Stomach (tissue), 4 donors: ENCODE measurements at regions not wholly inside any gene's neighbourhood (a gene's known extent, or its start where the extent isn't known, plus 50 kb on each side); places are given as distances from the start of the nearest gene placed in this dataset.

Experiments
- EP300 ChIP-seq: sonication (generic); formaldehyde crosslinking; IDR thresholded peaks from one replicate; pipeline ENCODE4 v1.6.1; 2017; ENCODE audit warnings: antibody characterized with exemption
- TF ChIP-seq, protein P1 (sequence below), 7 experiments: fragments of 450-650 bp in 4 of 7; fragments of 200-600 bp in 3 of 7; sonication (generic) in 3 of 7; IDR thresholded peaks; one replicate each; pipeline ENCODE4 v1.5.1; 2016 to 2019; ENCODE audit warnings: antibody characterized with exemption in 7 of 7, control low read depth in 2 of 7, mild to moderate bottlenecking in 1 of 7

DNA sequence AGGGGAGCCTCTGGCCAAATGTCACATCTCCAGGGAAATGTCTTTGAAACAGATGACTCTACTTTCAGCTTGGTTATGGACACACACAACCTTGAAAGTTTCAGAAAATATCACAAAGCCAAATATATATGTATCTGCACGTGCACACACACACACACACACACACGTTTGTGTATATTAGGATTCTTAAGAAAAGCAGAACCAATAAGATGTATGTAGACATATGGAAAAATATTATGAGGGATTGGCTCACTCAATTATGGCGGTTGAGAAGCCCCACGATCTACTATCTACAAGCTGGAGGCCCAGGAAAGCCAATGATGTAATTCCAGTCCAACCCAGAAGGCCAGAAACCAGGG lies 194.9 kb downstream of the PALM2AKAP2 start:
- TF ChIP-seq, protein P1, sequence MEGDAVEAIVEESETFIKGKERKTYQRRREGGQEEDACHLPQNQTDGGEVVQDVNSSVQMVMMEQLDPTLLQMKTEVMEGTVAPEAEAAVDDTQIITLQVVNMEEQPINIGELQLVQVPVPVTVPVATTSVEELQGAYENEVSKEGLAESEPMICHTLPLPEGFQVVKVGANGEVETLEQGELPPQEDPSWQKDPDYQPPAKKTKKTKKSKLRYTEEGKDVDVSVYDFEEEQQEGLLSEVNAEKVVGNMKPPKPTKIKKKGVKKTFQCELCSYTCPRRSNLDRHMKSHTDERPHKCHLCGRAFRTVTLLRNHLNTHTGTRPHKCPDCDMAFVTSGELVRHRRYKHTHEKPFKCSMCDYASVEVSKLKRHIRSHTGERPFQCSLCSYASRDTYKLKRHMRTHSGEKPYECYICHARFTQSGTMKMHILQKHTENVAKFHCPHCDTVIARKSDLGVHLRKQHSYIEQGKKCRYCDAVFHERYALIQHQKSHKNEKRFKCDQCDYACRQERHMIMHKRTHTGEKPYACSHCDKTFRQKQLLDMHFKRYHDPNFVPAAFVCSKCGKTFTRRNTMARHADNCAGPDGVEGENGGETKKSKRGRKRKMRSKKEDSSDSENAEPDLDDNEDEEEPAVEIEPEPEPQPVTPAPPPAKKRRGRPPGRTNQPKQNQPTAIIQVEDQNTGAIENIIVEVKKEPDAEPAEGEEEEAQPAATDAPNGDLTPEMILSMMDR (IDR thresholded peaks at IDR 0.05) = no peak
- TF ChIP-seq EP300 = no peak
